ENCODE measurements at regions not wholly inside any gene's neighbourhood (a gene's known extent, or its start where the extent isn't known, plus 50 kb on each side); places are given as distances from the start of the nearest gene placed in this dataset.
"Not testable (repeated sequence)": the region's sequence is repeated elsewhere in the genome, so short reads cannot be mapped to it uniquely, and the experiment has no call there.

DNA sequence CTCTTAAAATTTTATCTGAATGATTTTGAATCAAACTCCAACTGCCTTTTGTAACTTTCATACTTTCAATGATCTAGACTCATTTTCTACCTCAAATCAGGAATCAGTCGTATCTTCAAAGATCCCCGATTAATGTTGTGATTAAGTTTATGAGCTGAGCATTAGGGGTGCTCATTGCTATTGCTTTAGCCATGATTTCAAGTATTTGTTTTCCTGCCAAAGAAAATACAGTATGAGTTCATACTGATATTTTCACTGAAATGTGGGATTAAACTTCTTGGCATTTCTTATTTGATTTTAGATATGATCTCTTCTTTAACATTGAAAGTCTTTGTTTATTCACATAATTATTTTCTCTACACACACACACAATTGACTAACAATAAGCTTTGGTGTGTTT lies 785.6 kb downstream of the NTRK3 start:
- no peak for DNase-seq (ENCODE audit: low spot score)

DNA sequence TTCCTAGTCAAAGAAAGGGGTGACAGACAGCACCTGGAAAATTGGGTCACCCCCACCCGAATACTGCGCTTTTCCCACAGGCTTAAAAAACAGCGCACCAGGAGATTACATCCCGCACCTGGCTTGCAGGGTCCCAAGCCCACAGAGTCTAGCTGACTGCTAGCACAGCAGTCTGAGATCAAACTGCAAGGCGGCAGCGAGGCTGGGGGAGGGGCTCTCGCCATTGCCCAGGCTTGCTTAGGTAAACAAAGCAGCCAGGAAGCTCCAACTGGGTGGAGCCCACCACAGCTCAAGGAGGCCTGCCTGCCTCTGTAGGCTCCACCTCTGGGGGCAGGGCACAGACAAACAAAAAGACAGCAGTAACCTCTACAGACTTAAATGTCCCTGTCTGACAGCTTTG lies 792.6 kb downstream of the NTRK3 start:
- DNase-seq (ENCODE audit: low spot score) = not testable (repeated sequence)

DNA sequence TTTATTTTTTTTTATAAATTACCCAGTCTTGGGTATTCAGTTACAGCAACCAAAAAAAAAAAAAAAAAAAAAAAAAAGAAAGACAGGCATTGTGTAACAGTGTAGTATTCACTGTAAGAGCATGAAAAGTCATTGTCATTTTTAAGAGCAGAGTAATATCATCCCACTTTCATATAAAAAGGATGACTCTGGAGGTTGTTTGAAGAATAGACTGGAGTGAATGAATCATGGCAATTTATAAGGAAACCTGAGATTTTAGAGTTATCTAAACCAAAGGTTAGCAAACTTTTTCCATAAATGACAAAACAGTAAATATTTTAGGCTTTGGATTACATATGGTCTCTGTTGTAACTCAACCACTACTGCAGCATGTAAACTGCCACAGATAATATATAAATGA lies 794.9 kb downstream of the NTRK3 start:
- DNase-seq (ENCODE audit: low spot score) = no peak

DNA sequence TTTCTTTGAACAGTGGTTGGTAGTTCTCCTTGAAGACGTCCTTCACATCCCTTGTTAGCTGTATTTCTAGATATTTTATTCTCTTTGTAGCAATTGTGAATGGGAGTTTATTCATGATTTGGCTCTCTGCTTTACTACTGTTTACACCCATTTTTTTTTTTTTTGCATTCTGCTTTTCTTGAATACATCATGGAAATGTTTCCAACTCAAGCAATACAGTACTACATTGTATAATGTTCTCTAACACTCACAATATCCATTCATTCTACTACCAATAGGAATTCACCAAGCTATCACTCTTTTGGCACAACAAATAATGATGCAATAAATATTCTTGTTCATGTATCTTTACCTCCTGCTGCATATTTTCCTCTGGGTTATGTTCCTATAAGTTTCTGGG lies 801.7 kb downstream of the NTRK3 start:
- no peak for DNase-seq (ENCODE audit: low spot score)

DNA sequence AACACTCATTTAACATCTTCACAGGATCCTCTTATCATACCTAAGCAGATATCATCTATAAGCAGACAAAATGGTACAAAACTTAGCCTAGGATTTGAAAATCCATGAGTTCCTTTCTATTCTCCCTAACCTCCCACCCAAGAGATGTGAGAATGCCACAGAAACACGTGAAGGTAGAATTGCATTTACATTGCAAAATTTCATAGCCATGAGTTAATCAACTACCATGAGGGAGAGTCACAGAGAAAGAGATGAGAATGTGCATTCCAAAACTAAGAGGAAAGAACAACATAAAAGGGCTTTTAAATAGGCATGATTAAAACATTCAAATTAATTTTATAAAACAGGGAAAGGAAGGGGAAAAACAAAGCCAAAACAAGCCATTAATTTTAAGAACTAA lies 806.2 kb downstream of the NTRK3 start:
- DNase-seq (ENCODE audit: low spot score) = no peak

DNA sequence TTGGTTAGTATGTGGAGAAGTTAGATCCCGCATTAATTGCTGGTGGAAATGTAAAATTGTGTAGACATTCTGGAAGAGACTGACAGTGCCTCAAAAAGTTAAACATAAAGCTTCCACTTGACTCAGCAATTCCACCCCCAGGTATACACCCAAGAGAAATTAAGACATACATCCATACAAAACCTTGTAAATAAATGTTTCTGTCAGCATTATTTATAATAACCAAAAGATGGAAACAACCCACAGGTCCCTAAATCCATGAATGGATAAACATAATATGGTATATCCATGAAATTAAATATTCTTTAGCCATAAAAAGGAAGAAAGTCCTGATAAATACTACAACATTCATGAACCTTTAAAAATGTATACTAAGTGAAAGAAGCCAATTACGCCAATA lies 817.4 kb downstream of the NTRK3 start:
- DNase-seq (ENCODE audit: low spot score) = no peak

DNA sequence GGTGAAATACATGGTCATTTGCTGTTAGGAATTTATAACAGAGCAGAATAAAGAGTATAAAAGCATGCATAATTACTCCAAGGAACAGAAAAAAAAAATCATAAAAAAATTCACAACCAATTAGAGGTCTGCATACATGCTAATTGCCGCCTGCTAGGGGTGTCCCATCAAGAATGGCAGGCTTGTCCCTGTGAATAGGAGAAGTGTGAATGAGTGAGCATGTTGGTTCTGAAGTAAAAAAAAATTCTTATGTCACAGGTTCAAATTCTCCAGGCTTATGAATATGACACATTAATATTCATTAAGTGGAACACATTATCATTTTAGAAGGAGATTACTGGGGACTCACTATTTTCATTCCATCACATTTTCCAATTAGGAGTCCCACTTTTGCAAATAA lies 822.7 kb downstream of the NTRK3 start:
- DNase-seq (ENCODE audit: low spot score) = no peak

DNA sequence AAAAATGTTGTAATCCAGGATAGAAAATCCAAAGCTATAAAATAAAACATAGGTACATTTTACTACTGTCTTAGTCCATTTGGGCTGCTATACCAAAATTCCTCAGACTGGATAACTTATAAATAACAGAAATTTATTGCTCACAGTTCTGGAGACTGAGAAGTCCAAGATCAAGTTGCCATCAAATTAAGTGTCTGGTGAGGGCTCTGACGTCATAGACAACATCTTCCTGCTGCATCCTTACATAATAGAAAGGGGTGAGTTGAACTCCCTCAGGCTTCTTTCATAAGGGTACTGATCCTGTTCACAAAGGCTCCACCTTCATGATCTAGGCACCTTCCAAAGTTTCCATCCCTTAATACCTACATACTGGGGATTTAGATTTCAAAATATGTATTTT lies 826.8 kb downstream of the NTRK3 start:
- DNase-seq (ENCODE audit: low spot score) = no peak

DNA sequence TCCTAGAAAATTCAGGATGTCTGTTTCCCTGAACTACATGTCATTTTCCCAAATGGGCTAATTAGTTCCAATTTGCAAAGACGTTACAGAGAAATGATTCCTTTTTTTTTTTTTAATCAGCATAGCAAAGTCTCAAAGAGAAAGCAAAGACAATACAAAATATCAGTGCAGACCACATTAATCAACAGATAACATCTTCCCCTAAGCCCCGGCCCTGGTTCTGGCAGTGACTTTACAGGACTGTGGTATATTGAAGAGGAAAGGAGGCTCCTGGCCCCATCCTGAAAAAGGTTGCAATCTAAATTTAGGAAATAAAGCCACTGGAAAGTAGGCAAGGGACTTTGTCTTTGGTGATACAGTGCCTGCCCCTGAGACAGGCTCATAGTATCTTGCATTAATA lies 836.5 kb downstream of the NTRK3 start:
- DNase-seq (ENCODE audit: low spot score) = no peak

DNA sequence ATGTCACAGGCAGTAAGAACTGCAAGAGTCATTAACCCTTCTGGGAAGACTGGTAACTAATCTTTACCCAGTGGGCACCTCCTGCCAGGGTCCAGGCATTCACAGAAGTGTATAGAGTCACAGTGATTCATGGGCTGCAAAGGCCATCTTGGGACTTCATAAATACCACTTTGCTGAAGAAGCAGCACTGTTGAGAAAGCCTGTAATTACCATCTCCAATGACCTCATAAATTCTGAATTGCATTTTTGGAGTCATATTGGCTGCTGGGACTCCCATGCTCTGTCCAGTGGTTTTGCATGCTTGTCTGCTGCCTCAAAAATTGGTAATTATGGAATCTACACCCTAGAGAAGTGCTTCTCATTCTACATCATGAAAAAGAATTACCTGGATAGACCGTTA lies 837.2 kb downstream of the NTRK3 start:
- no peak for DNase-seq (ENCODE audit: low spot score)

DNA sequence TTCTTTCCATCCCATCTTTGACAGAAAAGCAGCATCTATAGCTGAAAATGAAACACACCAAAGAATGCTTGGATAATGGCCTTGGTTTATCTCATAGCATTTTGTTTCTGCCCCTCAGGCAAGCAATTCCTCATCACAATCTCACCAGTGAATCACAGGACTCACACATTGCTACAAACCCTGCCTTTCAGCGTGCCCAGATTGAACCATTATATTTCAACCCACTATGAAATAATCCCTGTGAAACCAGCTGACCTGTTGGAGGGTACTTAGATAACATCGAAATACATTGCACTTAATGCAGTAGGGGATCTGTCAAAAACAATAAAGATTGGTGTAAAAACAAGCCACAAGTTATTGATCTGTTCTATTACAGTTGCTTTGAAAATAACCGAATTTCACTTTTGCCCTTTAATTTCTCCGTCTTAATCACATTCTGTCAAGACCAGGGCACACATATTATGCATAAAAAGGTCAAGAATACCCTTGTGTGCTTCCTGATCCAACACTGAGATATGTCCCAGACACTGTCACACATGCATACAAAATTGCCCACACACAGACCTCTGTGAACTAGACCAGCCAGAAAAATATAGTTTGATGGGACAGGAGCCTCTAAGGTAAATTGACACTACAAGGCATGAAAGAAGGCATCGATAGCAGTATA lies 839.8 kb downstream of the NTRK3 start:
- DNase-seq (ENCODE audit: low spot score) = no peak

DNA sequence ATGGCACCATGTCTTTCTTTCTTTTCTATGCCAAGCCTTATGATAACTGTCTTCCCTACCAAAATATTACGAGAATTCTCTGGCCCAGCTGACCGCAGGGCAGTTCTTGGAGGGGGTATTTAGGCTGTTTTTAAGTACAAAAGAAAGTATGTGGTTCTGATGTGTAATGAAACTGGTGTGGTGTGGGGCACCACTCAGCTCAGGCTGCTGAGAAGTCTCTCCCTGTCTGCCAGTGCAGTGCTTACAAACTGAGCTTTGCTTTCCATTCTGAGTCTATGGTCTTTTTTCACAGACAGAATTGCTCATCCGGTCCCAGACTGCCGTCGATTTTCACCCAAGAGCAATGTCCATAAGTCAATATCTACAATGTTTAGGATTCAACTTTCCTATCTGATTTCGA lies 847.6 kb downstream of the NTRK3 start:
- DNase-seq (ENCODE audit: low spot score) = no peak

DNA sequence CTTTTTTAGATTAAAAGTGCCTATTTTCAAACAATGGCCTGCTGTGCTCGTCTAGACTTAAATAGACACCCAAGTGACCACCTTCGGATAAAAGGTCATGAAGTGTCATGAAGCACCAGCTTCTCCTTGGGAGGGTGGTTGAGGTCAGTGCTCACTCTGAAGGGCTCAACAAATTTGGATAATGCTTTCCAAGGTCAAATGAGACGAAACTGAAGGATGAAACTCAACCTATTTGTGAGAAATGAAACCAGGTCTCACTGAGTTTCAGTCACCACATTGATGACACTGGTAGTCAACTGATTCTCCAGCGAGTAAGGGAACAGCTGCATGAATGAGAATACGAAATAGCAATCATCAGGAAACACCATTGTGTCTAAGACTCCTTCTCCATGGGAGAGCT lies 852.6 kb downstream of the NTRK3 start:
- DNase-seq (ENCODE audit: low spot score) = no peak

DNA sequence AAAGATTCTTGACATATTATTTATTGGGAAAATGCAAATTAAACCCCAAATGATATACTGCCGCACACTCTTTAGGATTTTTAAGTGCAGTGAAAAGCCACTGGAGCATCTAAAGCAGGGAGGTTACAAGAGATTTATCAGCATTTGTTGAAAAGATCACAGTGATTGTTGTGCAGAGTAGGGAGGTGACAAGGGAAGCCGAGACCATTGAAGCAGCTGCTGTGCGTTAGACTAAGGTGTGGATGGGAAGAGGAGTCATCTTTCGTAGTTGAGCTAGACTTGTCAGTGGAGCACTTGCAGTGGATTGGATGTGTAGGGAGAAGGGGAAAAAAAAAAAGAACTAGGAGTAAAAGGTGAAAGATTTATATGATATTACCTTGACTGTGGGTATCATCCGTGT lies 854.6 kb downstream of the NTRK3 start:
- no peak for DNase-seq (ENCODE audit: low spot score)

DNA sequence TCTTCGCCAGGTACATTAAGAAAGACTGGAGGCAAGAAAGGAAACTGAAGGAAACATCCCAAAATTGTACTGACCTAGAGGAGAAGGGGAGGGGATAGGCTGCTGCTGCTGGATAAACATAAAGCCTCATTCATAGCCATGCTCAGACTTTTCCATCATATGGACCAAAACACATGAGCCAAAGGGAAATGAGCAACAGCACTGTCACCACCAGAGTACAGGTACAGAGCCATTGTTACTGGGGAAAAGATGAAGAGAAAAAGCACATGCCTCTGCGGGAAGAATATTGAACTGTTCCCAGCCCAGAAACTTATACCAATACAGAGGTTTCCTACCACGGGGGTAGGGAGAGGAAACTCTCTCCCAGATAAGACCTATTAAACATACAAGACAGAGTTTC lies 861.9 kb downstream of the NTRK3 start:
- no peak for DNase-seq (ENCODE audit: low spot score)

DNA sequence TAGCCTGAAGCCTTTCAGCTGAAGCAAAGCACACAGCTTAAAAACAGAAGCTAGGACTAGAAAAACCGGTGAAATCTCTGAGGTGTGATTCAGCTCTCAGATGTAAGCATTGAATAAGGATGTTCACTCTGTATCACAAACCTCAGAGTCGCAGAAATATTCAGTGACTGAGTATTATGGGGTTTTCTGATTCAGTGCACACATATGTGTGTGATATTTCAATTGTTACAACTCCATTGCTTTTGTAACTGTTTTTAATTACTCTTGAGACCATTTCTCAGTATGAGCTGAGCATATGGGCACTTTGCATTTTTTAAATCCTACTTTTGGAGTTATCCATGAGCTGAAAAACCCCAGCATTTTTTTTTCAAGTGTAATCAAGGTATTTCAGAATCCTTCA lies 868.8 kb downstream of the NTRK3 start:
- DNase-seq (ENCODE audit: low spot score) = no peak

DNA sequence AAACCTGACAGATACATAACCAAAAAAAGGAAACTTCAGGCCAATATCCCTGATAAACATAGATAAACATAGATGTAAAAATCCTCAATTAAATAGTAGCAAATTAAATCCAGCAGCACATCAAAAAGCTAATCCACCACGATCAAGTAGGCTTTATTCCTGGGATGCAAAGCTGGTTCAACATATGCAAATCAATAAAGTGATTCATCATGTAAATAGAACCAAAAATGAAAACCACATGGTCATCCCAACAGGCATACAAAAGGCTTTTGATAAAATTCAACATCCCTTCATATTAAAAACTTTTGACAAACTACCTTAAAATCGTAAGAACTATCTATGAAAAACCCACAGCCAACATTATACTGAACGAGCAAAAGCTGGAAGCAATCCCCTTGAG lies 882.2 kb downstream of the NTRK3 start:
- DNase-seq (ENCODE audit: low spot score) = no peak

DNA sequence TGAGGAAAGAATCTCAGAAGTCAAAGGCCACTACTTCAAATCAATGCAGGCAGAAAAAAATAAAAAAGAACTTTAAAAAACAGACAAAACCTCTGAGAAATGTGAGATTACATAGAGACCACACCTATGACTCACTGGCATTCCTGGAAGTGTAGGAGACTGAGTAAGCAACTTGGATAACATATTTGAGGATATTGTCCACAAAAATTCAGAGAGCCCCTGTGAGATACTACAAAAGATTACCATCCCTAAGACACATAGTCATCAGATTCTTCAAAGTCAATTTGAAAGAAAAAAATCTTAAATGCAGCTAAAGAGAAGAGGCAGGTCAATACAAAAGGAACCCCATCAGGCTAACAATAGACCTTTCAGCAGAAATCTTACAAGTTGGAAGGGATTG lies 887.3 kb downstream of the NTRK3 start:
- DNase-seq (ENCODE audit: low spot score) = no peak

DNA sequence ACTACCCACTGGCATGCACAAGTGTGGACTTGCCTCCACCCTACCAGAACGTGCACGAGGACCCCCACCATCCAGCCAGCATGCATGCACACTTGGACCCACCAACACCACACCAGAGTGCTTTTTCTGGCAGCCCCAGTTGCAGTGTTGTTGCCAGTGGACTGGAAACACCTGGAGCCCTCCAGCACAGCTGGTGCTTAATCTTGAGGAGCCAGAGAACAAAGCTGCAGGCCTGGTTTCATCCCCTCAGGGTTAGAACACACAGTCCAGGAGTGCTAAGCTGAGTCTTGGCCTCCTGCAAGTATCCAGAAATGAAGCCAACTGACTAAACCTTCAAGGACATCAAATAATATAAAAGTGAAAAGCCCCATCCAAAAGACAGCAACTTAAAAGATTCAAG lies 888.0 kb downstream of the NTRK3 start:
- DNase-seq (ENCODE audit: low spot score) = no peak

DNA sequence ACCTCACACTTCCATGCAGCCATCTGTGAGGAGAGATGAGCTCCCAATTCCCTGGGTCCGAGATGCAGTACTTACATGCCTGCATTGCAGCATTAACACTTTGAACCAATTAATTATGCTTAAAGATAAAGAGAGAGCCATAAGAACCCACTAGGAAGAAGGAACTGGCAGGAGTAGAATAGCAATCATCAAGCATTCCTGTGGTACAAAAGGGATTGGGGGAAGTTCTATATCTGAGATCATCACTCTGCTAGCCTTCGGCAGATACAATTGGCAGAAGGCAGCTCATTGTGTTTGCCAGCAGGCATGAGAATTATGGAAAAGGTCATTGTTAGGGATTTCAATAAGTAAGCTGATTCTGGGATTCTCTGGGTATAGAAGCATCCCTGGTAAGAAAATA lies 891.4 kb downstream of the NTRK3 start:
- DNase-seq (ENCODE audit: low spot score) = no peak

DNA sequence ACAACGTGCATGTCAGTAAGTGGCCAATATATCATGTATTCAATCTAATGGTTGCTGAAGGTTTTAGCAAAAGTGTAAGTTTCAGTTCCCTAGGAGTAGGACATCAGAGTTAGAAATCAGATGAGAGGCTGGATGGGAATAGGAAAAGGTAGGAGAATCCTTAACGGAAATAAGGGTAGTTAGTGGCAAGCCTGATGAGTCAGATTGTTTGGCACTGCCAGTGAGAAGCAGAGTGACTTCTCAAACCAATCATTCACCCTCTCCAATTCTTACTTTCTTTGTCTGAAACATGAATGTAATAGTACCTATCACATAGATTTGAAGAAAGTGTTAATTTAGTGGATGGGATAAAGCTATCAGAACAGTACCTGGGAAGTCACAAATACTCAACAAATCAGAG lies 894.0 kb downstream of the NTRK3 start:
- DNase-seq (ENCODE audit: low spot score) = no peak

DNA sequence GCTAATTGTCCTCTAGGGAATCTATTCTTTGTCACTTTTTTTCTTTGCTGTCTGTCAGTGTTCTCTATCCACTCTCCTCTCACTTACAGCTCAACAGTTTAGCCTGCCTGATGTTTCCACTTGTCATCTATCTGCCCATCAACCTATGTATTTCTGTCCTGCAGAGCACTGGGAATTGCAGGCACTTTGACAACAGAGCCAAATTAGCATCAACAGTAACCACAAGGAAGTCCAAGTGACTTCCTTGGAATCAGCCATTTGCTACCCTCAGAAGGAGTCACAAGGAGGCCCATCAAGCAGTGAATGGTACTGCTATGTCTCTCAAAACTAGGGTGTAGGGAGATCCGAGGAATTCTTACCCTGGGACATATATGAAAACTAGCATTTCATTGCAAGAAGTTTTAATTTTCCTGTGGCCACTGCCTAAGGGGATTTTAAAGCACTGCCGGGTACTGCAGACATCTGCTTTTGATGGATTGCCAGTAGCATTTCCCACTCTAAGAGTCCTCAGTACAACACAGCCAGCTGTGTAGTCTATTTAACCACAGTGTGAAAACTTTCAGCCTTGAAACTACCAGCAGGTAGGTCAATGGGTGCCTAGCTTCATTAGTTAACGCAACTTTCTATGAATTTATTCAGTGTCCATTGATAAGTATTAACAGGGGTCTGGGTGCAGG lies 898.8 kb downstream of the NTRK3 start:
- DNase-seq (ENCODE audit: low spot score) = no peak

DNA sequence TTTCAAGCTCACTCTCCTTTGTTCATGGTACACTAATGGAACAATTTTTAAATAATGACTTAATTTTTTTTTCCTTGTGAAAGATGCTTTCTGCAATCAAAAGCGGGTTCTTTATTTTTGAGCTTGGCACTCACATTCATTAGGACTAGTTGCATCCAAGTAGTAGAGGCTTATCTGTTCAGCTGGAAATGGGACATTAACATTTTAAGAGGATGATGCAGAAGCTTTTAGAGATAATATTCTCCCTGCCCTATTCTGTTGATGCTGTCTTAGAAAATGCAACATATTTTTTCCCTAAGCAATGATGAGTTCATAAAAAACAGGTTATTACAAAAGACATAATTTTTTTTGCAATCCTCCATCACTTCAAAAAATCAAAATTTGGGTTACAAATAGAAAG lies 900.6 kb downstream of the NTRK3 start:
- no peak for DNase-seq (ENCODE audit: low spot score)

DNA sequence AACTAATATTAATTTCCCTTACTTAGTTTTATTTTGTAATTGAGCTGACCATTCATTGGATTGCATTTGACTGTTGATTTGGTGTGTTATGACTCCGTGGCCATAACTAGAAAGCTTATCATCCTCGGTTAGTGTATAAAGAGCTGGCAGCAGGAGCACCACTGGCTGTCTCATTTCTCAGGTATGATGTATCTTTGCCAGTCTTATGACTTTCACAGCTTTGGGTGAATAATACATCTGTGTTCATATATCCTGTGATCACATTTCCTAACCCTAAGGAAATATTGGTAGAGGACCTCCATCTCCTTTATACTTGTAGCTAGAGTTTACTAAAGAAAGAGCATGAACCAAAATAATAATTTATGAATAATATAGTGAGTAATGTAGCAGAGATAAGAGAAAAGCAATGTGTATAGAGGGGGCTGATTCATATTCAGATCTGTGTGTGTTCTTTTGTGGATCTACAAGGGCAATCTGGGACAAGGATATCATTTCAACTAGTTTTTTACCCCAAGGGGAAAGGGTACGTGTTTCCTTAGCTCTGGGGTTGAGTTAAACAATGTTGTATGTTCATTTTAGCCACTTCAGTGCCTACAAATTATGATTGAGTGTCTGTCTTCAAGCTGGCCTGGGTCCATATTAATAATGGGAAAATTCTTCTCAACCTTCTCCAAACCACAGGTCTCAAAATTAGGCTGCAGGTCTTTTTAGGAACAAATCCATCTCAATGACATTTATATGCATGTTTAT lies 901.7 kb downstream of the NTRK3 start:
- no peak for DNase-seq (ENCODE audit: low spot score)
